ENCODE measurements at regions not wholly inside any gene's neighbourhood (a gene's known extent, or its start where the extent isn't known, plus 50 kb on each side); places are given as distances from the start of the nearest gene placed in this dataset.

GRCh38 chr2:150027164-150027563, 439.6 kb upstream of the MMADHC start:
- Histone ChIP-seq H3K4me3 (no peak overlapping the region), H3K4me1 (peaks cover 0 to 7% (median 0%) of the 10 kb centered on the region in 12 donors), H3K27me3 (no peaks in the 10 kb centered on the region), H3K9me3 (no peaks in the 10 kb centered on the region), H3K27ac (no peak overlapping the region), H3K36me3 (no peaks in the 10 kb centered on the region)
- intact Hi-C loops (cut with DNase I) = loop anchor here in 1 of 10 donors (10.0 kb wide), 1 partner anchor 588 kb away; no protein-coding TSS in a partner anchor
- DNase-seq (no peak), ATAC-seq (no peak)
- TF ChIP-seq CTCF (IDR thresholded peaks at IDR 0.05) = no peak
- TF ChIP-seq POLR2A (IDR thresholded peaks at IDR 0.05) = no peak
- 42 to 64% (median 55%) methylated on average over 4 of the region's 4 CpGs for WGBS, 4 donors

- H3K9me3 ChIP-seq = no peaks in the 10 kb centered on the region
- H3K27ac ChIP-seq = no peak overlapping the region
- ATAC-seq (no peak), DNase-seq (no peak)
- intact Hi-C loops (cut with DNase I) = loop anchor here in 1 of 10 donors (10.0 kb wide), 1 partner anchor 591 kb away; no protein-coding TSS in a partner anchor
- H3K4me3 ChIP-seq = no peak overlapping the region
- no peak for TF ChIP-seq CTCF (IDR thresholded peaks at IDR 0.05)
- TF ChIP-seq POLR2A (IDR thresholded peaks at IDR 0.05) = no peak
- no peaks in the 10 kb centered on the region for H3K27me3 ChIP-seq
- no peaks in the 10 kb centered on the region for H3K36me3 ChIP-seq
- H3K4me1 ChIP-seq = no peaks in the 10 kb centered on the region
Observed at GRCh38 chr2:150023663-150024062, 436.1 kb upstream of the MMADHC start.

- 79 to 89% (median 85%) methylated on average over 3 of the region's 3 CpGs for WGBS, 4 donors
- DNase-seq (no peak), ATAC-seq (no peak)
- no peak overlapping the region for H3K27ac ChIP-seq
- intact Hi-C loops (cut with DNase I) = loop anchor here in 1 of 10 donors (10.0 kb wide), 1 partner anchor 592 kb away; no protein-coding TSS in a partner anchor
- H3K4me1 ChIP-seq = no peaks in the 10 kb centered on the region
- H3K4me3 ChIP-seq = no peak overlapping the region
- no peaks in the 10 kb centered on the region for H3K36me3 ChIP-seq
- H3K27me3 ChIP-seq = no peaks in the 10 kb centered on the region
- no peak for TF ChIP-seq POLR2A (IDR thresholded peaks at IDR 0.05)
- no peak for TF ChIP-seq CTCF (IDR thresholded peaks at IDR 0.05)
- no peaks in the 10 kb centered on the region for H3K9me3 ChIP-seq
Observed at GRCh38 chr2:150023044-150023443, 435.5 kb upstream of the MMADHC start.

- TF ChIP-seq CTCF (IDR thresholded peaks at IDR 0.05) (no peak), POLR2A (IDR thresholded peaks at IDR 0.05) (no peak)
- intact Hi-C loops (cut with DNase I) = loop anchor here in 1 of 10 donors (10.0 kb wide), 1 partner anchor 594 kb away; no protein-coding TSS in a partner anchor
- no peaks in the 10 kb centered on the region for H3K27me3 ChIP-seq
- H3K27ac ChIP-seq = no peak overlapping the region
- H3K9me3 ChIP-seq = peaks cover 0 to 5% (median 0%) of the 10 kb centered on the region in 12 donors
- no peak overlapping the region for H3K4me3 ChIP-seq
- DNase-seq = no peak
- no peak for ATAC-seq
- no peaks in the 10 kb centered on the region for H3K4me1 ChIP-seq
- no peaks in the 10 kb centered on the region for H3K36me3 ChIP-seq
- 65 to 73% (median 72%) methylated on average over 5 of the region's 5 CpGs for WGBS, 4 donors
Observed at GRCh38 chr2:150020937-150021673, 433.5 kb upstream of the MMADHC start.
